Stomach smooth muscle (tissue), 2 donors: ENCODE measurements at regions not wholly inside any gene's neighbourhood (a gene's known extent, or its start where the extent isn't known, plus 50 kb on each side); places are given as distances from the start of the nearest gene placed in this dataset.

Source experiments
- H3K27ac ChIP-seq: one replicate; pipeline ENCODE4 v1.7.0; 2013; ENCODE audit warnings: mild to moderate bottlenecking, low read length, inconsistent platforms
- H3K27me3 ChIP-seq, 2 donors: one replicate each; pipeline ENCODE4 v1.7.0; 2013; ENCODE audit warnings: low read length in 2 of 2; ENCODE audit not compliant: insufficient read depth in 2 of 2, control insufficient read depth in 1 of 2
- H3K36me3 ChIP-seq, 2 donors: one replicate each; pipeline ENCODE4 v1.7.0; 2013; ENCODE audit warnings: low read length in 2 of 2; ENCODE audit not compliant: control insufficient read depth in 2 of 2, insufficient read depth in 2 of 2
- H3K4me1 ChIP-seq: one replicate; pipeline ENCODE4 v1.7.0; 2013; ENCODE audit warnings: low read length; ENCODE audit not compliant: control insufficient read depth, insufficient read depth
- H3K4me3 ChIP-seq, 2 donors: one replicate each; pipeline ENCODE4 v1.7.0; 2013; ENCODE audit warnings: low read length in 2 of 2
- H3K9ac ChIP-seq, 2 donors: one replicate each; pipeline ENCODE4 v1.7.0; 2013; ENCODE audit warnings: low read length in 2 of 2, mild to moderate bottlenecking in 1 of 2
- H3K9me3 ChIP-seq, 2 donors: one replicate each; pipeline ENCODE4 v1.7.0; 2013; ENCODE audit warnings: low read length in 2 of 2; ENCODE audit not compliant: control insufficient read depth in 2 of 2
- donor health status: healthy.
- donor health status: Pancreatic carcinoma.

- no peaks in the 10 kb centered on the region for H3K9me3 ChIP-seq
- H3K27ac ChIP-seq, result no peak overlapping the region
- H3K4me1 ChIP-seq, result no peaks in the 10 kb centered on the region
- H3K9ac ChIP-seq, result no peak overlapping the region
- no peak overlapping the region for H3K4me3 ChIP-seq
- no peaks in the 10 kb centered on the region for H3K27me3 ChIP-seq
- H3K36me3 ChIP-seq, result no peaks in the 10 kb centered on the region
Observed at GRCh38 chr3:106942051-106942450, 435.2 kb upstream of the CCDC54 start.

- Histone ChIP-seq H3K27ac (no peak overlapping the region), H3K9ac (no peak overlapping the region), H3K4me3 (no peak overlapping the region), H3K36me3 (no peaks in the 10 kb centered on the region), H3K9me3 (no peaks in the 10 kb centered on the region), H3K27me3 (no peaks in the 10 kb centered on the region), H3K4me1 (no peaks in the 10 kb centered on the region)
Observed at GRCh38 chr3:106943071-106943470, 434.2 kb upstream of the CCDC54 start.

- no peaks in the 10 kb centered on the region for H3K36me3 ChIP-seq
- H3K27ac ChIP-seq, result no peak overlapping the region
- no peaks in the 10 kb centered on the region for H3K9me3 ChIP-seq
- no peaks in the 10 kb centered on the region for H3K4me1 ChIP-seq
- no peak overlapping the region for H3K9ac ChIP-seq
- H3K4me3 ChIP-seq, result no peak overlapping the region
- no peaks in the 10 kb centered on the region for H3K27me3 ChIP-seq
Observed at GRCh38 chr3:106945435-106945834, 431.8 kb upstream of the CCDC54 start.

GRCh38 chr3:106946866-106947265, 430.4 kb upstream of the CCDC54 start:
- no peaks in the 10 kb centered on the region for H3K4me1 ChIP-seq
- no peaks in the 10 kb centered on the region for H3K36me3 ChIP-seq
- H3K9ac ChIP-seq, result no peak overlapping the region
- H3K9me3 ChIP-seq, result no peaks in the 10 kb centered on the region
- H3K4me3 ChIP-seq, result no peak overlapping the region
- no peak overlapping the region for H3K27ac ChIP-seq
- no peaks in the 10 kb centered on the region for H3K27me3 ChIP-seq

- no peaks in the 10 kb centered on the region for H3K4me1 ChIP-seq
- no peak overlapping the region for H3K27ac ChIP-seq
- H3K9ac ChIP-seq, result no peak overlapping the region
- H3K9me3 ChIP-seq, result peaks cover 0 to 3% of the 10 kb centered on the region in 2 donors
- H3K27me3 ChIP-seq, result no peaks in the 10 kb centered on the region
- no peaks in the 10 kb centered on the region for H3K36me3 ChIP-seq
- H3K4me3 ChIP-seq, result no peak overlapping the region
Observed at GRCh38 chr3:106957029-106957428, 420.2 kb upstream of the CCDC54 start.

GRCh38 chr3:106962993-106963392, 414.2 kb upstream of the CCDC54 start:
- no peaks in the 10 kb centered on the region for H3K36me3 ChIP-seq
- H3K27me3 ChIP-seq, result no peaks in the 10 kb centered on the region
- no peak overlapping the region for H3K9ac ChIP-seq
- H3K4me1 ChIP-seq, result peaks cover 7% of the 10 kb centered on the region
- H3K9me3 ChIP-seq, result no peaks in the 10 kb centered on the region
- no peak overlapping the region for H3K27ac ChIP-seq
- no peak overlapping the region for H3K4me3 ChIP-seq

GRCh38 chr3:106963442-106963841, 413.8 kb upstream of the CCDC54 start:
- Histone ChIP-seq H3K36me3 (no peaks in the 10 kb centered on the region), H3K9me3 (no peaks in the 10 kb centered on the region), H3K27ac (no peak overlapping the region), H3K27me3 (no peaks in the 10 kb centered on the region), H3K4me3 (no peak overlapping the region), H3K4me1 (peaks cover 7% of the 10 kb centered on the region), H3K9ac (no peak overlapping the region)

GRCh38 chr3:106965307-106965706, 411.9 kb upstream of the CCDC54 start:
- no peaks in the 10 kb centered on the region for H3K9me3 ChIP-seq
- H3K27me3 ChIP-seq, result no peaks in the 10 kb centered on the region
- H3K36me3 ChIP-seq, result no peaks in the 10 kb centered on the region
- no peak overlapping the region for H3K9ac ChIP-seq
- H3K4me3 ChIP-seq, result no peak overlapping the region
- H3K27ac ChIP-seq, result no peak overlapping the region
- peaks cover 7% of the 10 kb centered on the region for H3K4me1 ChIP-seq

- no peaks in the 10 kb centered on the region for H3K27me3 ChIP-seq
- H3K27ac ChIP-seq, result no peak overlapping the region
Observed at GRCh38 chr3:106969596-106969995, 407.6 kb upstream of the CCDC54 start.

GRCh38 chr3:106981392-106981791, 395.8 kb upstream of the CCDC54 start:
- no peaks in the 10 kb centered on the region for H3K4me1 ChIP-seq
- no peaks in the 10 kb centered on the region for H3K27me3 ChIP-seq
- H3K9ac ChIP-seq, result no peak overlapping the region
- no peak overlapping the region for H3K27ac ChIP-seq
- H3K9me3 ChIP-seq, result no peaks in the 10 kb centered on the region
- no peak overlapping the region for H3K4me3 ChIP-seq
- H3K36me3 ChIP-seq, result no peaks in the 10 kb centered on the region

More at GRCh38 chr3:106969596-106969995, 407.6 kb upstream of the CCDC54 start:
- Histone ChIP-seq H3K4me1 (no peaks in the 10 kb centered on the region), H3K36me3 (no peaks in the 10 kb centered on the region), H3K9ac (no peak overlapping the region), H3K9me3 (no peaks in the 10 kb centered on the region), H3K4me3 (no peak overlapping the region)

GRCh38 chr3:106985721-106986120, 391.5 kb upstream of the CCDC54 start:
- Histone ChIP-seq H3K9me3 (no peaks in the 10 kb centered on the region), H3K4me3 (no peak overlapping the region), H3K4me1 (no peaks in the 10 kb centered on the region), H3K27ac (no peak overlapping the region), H3K36me3 (no peaks in the 10 kb centered on the region), H3K9ac (no peak overlapping the region), H3K27me3 (no peaks in the 10 kb centered on the region)
